Right lobe of liver (tissue), 6 donors: ENCODE measurements at regions not wholly inside any gene's neighbourhood (a gene's known extent, or its start where the extent isn't known, plus 50 kb on each side); places are given as distances from the start of the nearest gene placed in this dataset.

Experiments used
- ATAC-seq, 4 donors: fragments of 200-7000 bp; cut with Tn5 transposase; one replicate each; pipeline ENCODE4 v1.9.1; 2020; ENCODE audit warnings: mild to moderate bottlenecking in 4 of 4, moderate library complexity in 4 of 4
- DNase-seq, 3 donors: peaks; one replicate each; pipeline ENCODE4 v3.0.0-alpha.2; 2020
- H3K27ac ChIP-seq, 3 donors: fragments of 200-600 bp; one replicate each; pipeline ENCODE4 v1.8.0; 2022
- H3K27me3 ChIP-seq, 2 donors: fragments of 200-600 bp; one replicate each; pipeline ENCODE4 v1.8.0; 2022
- H3K36me3 ChIP-seq, 4 donors: fragments of 200-600 bp; sonication (generic) in 1 of 4; one replicate each; pipeline versions ENCODE4 v1.5.1 to v1.8.0; 2017 to 2022; ENCODE audit warnings: control low read depth in 1 of 4
- H3K4me1 ChIP-seq, 4 donors: fragments of 200-600 bp; sonication (generic) in 1 of 4; one replicate each; pipeline versions ENCODE4 v1.5.1 to v1.8.0; 2017 to 2022; ENCODE audit warnings: control low read depth in 1 of 4
- H3K4me3 ChIP-seq, 3 donors: fragments of 200-600 bp; one replicate each; pipeline ENCODE4 v1.8.0; 2022
- H3K9me3 ChIP-seq, 4 donors: fragments of 200-600 bp; sonication (generic) in 1 of 4; one replicate each; pipeline versions ENCODE4 v1.5.1 to v1.8.0; 2017 to 2022; ENCODE audit warnings: control low read depth in 1 of 4
- POLR2A ChIP-seq: fragments of 450-650 bp; IDR thresholded peaks from one replicate; pipeline ENCODE4 v1.6.1; 2017; ENCODE audit warnings: antibody characterized with exemption, mild to moderate bottlenecking
- WGBS: methylation state at CpG from one replicate; pipeline ENCODE4 v1.1.6; 2018; ENCODE audit warnings: low coverage, low lambda C conversion rate; ENCODE audit not compliant: insufficient coverage; ENCODE audit errors: missing lambda C conversion rate; 5-methylcytosine and 5-hydroxymethylcytosine counted together
- intact Hi-C, 2 donors: fragments of 100-400 bp; cut with DNase I; formaldehyde crosslinking; loops; one replicate each; pipeline versions ENCODE4 v1.11.2 to v1.14.1; 2022
- TF ChIP-seq, protein P1 (sequence below), 4 donors: fragments of 200-600 bp in 3 of 4; fragments of 450-650 bp in 1 of 4; IDR thresholded peaks; one replicate each; pipeline versions ENCODE4 v1.5.1 to v1.8.0; 2016 to 2022; ENCODE audit warnings: antibody characterized with exemption in 4 of 4, mild to moderate bottlenecking in 2 of 4
- donor health status: DM: no; HTN: yes; CAD: no.
- donor health status: DM: no; HTN: no; CAD: no.
- donor health status: DM: no; HTN: no; CAD: no.
- donor health status: DM: no; HTN: yes; CAD: no.
- donor health status: DM: no; HTN: yes; CAD: no.

DNA sequence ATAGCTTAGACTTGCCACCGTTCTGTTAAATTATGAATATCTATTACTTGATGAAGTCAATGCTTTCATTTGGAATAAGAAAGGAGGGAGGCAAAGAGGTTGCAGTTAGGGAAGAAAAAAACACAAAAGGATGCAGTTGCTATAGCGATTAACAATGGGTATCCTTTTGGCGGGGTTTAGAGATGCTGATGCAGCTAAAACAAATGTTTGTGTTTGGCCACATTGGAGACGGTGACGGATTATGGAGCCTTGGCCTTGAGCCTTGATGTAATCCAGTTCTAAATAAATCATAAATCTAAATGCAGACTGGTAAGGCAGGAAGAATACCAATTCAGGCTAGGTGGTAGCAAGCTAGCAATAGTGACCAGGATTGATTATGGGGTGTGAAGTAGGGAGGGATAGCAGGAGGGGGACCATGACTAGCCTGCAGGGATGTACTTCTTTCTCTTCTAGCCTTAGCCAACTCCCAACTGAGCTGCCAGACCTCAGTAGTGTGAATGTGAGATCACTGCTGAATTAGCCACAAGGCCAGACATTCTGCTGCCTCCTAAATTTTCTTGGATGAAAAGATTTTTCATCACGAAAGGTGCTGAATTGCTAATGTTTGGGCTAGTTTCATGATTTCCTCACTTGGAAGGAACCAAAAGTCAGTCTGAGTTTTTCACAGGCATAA lies 160.3 kb downstream of the TLR4 start:
- 42% methylated on average over 6 of the region's 6 CpGs for WGBS
- intact Hi-C loops, result no loop called here
- H3K27ac ChIP-seq, result no peak overlapping the region
- H3K9me3 ChIP-seq, result no peaks in the 10 kb centered on the region
- no peaks in the 10 kb centered on the region for H3K27me3 ChIP-seq
- TF ChIP-seq, protein P1, sequence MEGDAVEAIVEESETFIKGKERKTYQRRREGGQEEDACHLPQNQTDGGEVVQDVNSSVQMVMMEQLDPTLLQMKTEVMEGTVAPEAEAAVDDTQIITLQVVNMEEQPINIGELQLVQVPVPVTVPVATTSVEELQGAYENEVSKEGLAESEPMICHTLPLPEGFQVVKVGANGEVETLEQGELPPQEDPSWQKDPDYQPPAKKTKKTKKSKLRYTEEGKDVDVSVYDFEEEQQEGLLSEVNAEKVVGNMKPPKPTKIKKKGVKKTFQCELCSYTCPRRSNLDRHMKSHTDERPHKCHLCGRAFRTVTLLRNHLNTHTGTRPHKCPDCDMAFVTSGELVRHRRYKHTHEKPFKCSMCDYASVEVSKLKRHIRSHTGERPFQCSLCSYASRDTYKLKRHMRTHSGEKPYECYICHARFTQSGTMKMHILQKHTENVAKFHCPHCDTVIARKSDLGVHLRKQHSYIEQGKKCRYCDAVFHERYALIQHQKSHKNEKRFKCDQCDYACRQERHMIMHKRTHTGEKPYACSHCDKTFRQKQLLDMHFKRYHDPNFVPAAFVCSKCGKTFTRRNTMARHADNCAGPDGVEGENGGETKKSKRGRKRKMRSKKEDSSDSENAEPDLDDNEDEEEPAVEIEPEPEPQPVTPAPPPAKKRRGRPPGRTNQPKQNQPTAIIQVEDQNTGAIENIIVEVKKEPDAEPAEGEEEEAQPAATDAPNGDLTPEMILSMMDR (IDR thresholded peaks at IDR 0.05), result no peak
- no peak for TF ChIP-seq POLR2A
- H3K4me1 ChIP-seq, result no peaks in the 10 kb centered on the region
- DNase-seq, result no peak
- H3K4me3 ChIP-seq, result no peak overlapping the region
- no peaks in the 10 kb centered on the region for H3K36me3 ChIP-seq
- no peak for ATAC-seq

DNA sequence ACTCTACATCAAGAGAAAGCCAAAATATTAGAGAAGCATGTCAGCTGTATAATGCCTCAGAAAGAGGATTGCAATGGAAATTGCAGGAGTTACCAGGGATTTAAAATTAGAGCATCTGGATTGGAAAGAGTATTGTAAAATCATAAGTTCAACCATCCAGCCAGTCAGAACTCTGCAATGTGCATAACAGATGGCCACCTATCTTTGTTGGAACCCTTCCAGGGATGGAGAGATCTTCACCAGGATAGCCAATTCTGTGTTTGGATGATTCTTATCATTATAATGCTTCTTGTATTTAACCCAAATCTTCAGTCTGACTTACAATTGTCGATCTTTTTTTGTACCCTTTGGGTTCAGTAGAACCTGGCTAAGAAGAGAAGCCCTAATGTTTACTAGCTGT lies 164.4 kb downstream of the TLR4 start:
- intact Hi-C loops, result no loop called here
- H3K4me3 ChIP-seq, result no peak overlapping the region
- H3K27me3 ChIP-seq, result no peaks in the 10 kb centered on the region
- DNase-seq (no peak), ATAC-seq (no peak)
- H3K36me3 ChIP-seq, result no peaks in the 10 kb centered on the region
- H3K9me3 ChIP-seq, result no peaks in the 10 kb centered on the region
- TF ChIP-seq, protein P1 (IDR thresholded peaks at IDR 0.05), result no peak
- no peak for TF ChIP-seq POLR2A
- H3K4me1 ChIP-seq, result no peaks in the 10 kb centered on the region
- 85% methylated on average over 1 of the region's 1 CpG for WGBS
- no peak overlapping the region for H3K27ac ChIP-seq

DNA sequence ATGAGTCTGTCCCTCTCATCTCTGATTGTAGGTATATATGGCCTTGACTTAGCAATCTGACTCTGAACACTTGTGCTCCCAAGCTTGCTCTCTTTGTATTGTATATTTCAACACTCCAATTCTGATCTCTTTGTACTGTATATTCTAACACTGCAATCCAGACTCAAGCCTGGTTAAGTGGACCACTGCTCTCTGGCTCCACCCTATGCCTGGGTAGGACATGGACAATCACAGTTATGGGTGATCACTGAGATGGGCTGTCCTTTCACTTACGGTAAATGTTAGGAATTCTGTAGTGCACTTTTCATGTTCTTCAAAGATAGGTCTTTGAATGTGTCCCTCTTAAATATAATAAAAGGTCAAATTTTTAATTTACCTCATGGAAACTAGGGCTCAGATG lies 165.1 kb downstream of the TLR4 start:
- no peak overlapping the region for H3K27ac ChIP-seq
- ATAC-seq, result peak in 3 of 4 donors; percentile 44 to 48 (median 46)

DNA sequence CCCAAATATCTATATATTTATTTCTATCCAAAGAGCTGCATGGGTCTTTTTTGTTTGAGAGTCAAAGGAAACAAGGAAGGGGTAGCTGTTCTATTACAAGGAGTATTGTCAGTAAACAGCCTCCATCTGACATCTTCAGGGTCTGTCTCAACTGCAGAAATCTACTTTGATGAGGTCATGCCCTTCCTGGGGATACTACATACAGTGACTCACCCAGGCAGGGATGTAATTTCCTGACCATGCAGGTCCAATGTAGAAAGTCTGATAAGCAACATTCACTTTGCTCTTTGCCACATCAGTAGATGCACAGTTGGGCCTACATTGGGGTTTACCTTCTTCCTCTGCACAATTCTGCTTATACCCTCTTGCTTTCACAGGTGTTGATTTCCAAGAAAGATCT lies 165.5 kb downstream of the TLR4 start:
- DNase-seq (no peak), ATAC-seq (no peak)
- Histone ChIP-seq H3K27ac (no peak overlapping the region), H3K9me3 (no peaks in the 10 kb centered on the region), H3K4me1 (no peaks in the 10 kb centered on the region), H3K36me3 (no peaks in the 10 kb centered on the region), H3K27me3 (no peaks in the 10 kb centered on the region), H3K4me3 (no peak overlapping the region)
- no peak for TF ChIP-seq POLR2A
- TF ChIP-seq, protein P1 (IDR thresholded peaks at IDR 0.05), result no peak
- intact Hi-C loops, result no loop called here

More for the DNA sequence above, 165.1 kb downstream of the TLR4 start:
- Histone ChIP-seq H3K27me3 (no peaks in the 10 kb centered on the region), H3K4me1 (no peaks in the 10 kb centered on the region), H3K36me3 (no peaks in the 10 kb centered on the region), H3K4me3 (no peak overlapping the region), H3K9me3 (no peaks in the 10 kb centered on the region)
- intact Hi-C loops, result no loop called here
- DNase-seq, result no peak
- no peak for TF ChIP-seq POLR2A
- TF ChIP-seq, protein P1 (IDR thresholded peaks at IDR 0.05), result peak in 2 of 4 donors; percentile 13 to 20
- 50% methylated on average over 1 of the region's 1 CpG for WGBS

DNA sequence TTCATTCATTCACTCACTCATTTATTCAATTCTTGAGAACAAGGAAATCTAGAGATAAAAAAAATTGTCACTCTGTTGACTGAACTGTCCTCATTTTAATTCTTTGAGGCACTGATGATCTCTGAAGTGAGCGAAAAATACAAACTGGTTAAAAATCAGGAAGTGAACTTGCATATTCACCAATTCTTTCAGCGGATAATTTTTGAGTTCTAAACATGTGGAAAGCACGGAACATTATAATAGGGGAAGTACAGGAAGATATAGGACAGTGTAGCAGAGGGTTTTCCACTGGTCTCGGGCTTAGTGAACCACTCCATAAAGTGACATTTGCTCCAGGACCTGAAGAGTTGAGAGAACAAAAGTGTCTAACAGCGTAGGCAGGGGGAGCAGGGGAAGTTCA lies 169.5 kb downstream of the TLR4 start:
- TF ChIP-seq, protein P1 (IDR thresholded peaks at IDR 0.05), result no peak
- no peak for TF ChIP-seq POLR2A
- Histone ChIP-seq H3K4me1 (no peaks in the 10 kb centered on the region), H3K4me3 (no peak overlapping the region), H3K36me3 (no peaks in the 10 kb centered on the region), H3K27me3 (no peaks in the 10 kb centered on the region), H3K9me3 (no peaks in the 10 kb centered on the region), H3K27ac (no peak overlapping the region)
- no peak for ATAC-seq
- no peak for DNase-seq
- 41% methylated on average over 5 of the region's 5 CpGs for WGBS
- intact Hi-C loops, result no loop called here
